ENCODE measurements at regions not wholly inside any gene's neighbourhood (a gene's known extent, or its start where the extent isn't known, plus 50 kb on each side); places are given as distances from the start of the nearest gene placed in this dataset.
A peak's percentile ranks its signal among the peaks of the same experiment; 100 is the strongest.

- no peak for DNase-seq
Measured at GRCh38 chr3:137061186-137061585, 103.4 kb downstream of the IL20RB start.

GRCh38 chr3:137062250-137062649, 104.5 kb downstream of the IL20RB start:
- DNase-seq, result no peak

GRCh38 chr3:137065381-137065780, 107.6 kb downstream of the IL20RB start:
- DNase-seq, result no peak

- no peak for DNase-seq
Measured at GRCh38 chr3:137066092-137066491, 108.3 kb downstream of the IL20RB start.

GRCh38 chr3:137071104-137071503, 113.3 kb downstream of the IL20RB start:
- DNase-seq, result no peak

- DNase-seq, result no peak
Measured at GRCh38 chr3:137075020-137075419, 117.2 kb downstream of the IL20RB start.

GRCh38 chr3:137078040-137078439, 120.3 kb downstream of the IL20RB start:
- no peak for DNase-seq

GRCh38 chr3:137079571-137079970, 121.8 kb downstream of the IL20RB start:
- no peak for DNase-seq

- no peak for DNase-seq
Measured at GRCh38 chr3:137081711-137082110, 123.9 kb downstream of the IL20RB start.

GRCh38 chr3:137082763-137083162, 125.0 kb downstream of the IL20RB start:
- no peak for DNase-seq

- DNase-seq, result no peak
Measured at GRCh38 chr3:137083332-137083731, 125.5 kb downstream of the IL20RB start.

- DNase-seq, result no peak
Measured at GRCh38 chr3:137084586-137084985, 126.8 kb downstream of the IL20RB start.

- no peak for DNase-seq
Measured at GRCh38 chr3:137097386-137097785, 139.6 kb downstream of the IL20RB start.

- no peak for DNase-seq
Measured at GRCh38 chr3:137097852-137098251, 140.1 kb downstream of the IL20RB start.

- DNase-seq, result no peak
Measured at GRCh38 chr3:137099364-137100219, 141.8 kb downstream of the IL20RB start.

GRCh38 chr3:137100326-137100725, 142.5 kb downstream of the IL20RB start:
- no peak for DNase-seq

GRCh38 chr3:137103739-137104138, 146.0 kb downstream of the IL20RB start:
- DNase-seq, result no peak

- peak; percentile 13 for DNase-seq
Measured at GRCh38 chr3:137105277-137105977, 147.6 kb downstream of the IL20RB start.

- DNase-seq, result no peak
Measured at GRCh38 chr3:137106612-137107240, 148.9 kb downstream of the IL20RB start.

- DNase-seq, result no peak
Measured at GRCh38 chr3:137108699-137109440, 151.1 kb downstream of the IL20RB start.

- no peak for DNase-seq
Measured at GRCh38 chr3:137110392-137110996, 152.7 kb downstream of the IL20RB start.

GRCh38 chr3:137111497-137111896, 153.7 kb downstream of the IL20RB start:
- DNase-seq, result no peak

GRCh38 chr3:137116619-137117018, 158.8 kb downstream of the IL20RB start:
- no peak for DNase-seq
